Activated CD4-positive, alpha-beta T cell treated with anti-CD3 and anti-CD28 coated beads, Interleukin-2, amount 50 U/mL, for 48 hours (primary cell): ENCODE measurements at regions not wholly inside any gene's neighbourhood (a gene's known extent, or its start where the extent isn't known, plus 50 kb on each side); places are given as distances from the start of the nearest gene placed in this dataset.
"Not testable (repeated sequence)": the region's sequence is repeated elsewhere in the genome, so short reads cannot be mapped to it uniquely, and the experiment has no call there.

Experiments
- DNase-seq, 2 experiments: peaks; one replicate each; pipeline ENCODE4 v3.0.0-alpha.2; 2020

GRCh38 chr6:101015541-101015940, 134.4 kb upstream of the ASCC3 start:
- no peak for DNase-seq

GRCh38 chr6:101016163-101016562, 135.0 kb upstream of the ASCC3 start:
- no peak for DNase-seq

GRCh38 chr6:101018157-101018556, 137.0 kb upstream of the ASCC3 start:
- DNase-seq = no peak

- DNase-seq = no peak
These were observed 140.4 kb upstream of the ASCC3 start for GRCh38 chr6:101021504-101021903.

GRCh38 chr6:101042966-101043365, 161.8 kb upstream of the ASCC3 start:
- DNase-seq = no peak

- no peak for DNase-seq
These were observed 177.2 kb upstream of the ASCC3 start for GRCh38 chr6:101058296-101058695.

GRCh38 chr6:101066481-101066880, 185.4 kb upstream of the ASCC3 start:
- DNase-seq = no peak

- no peak for DNase-seq
These were observed 188.2 kb upstream of the ASCC3 start for GRCh38 chr6:101069191-101069795.

- DNase-seq = no peak
These were observed 189.0 kb upstream of the ASCC3 start for GRCh38 chr6:101070044-101070608.

GRCh38 chr6:101077344-101077743, 196.2 kb upstream of the ASCC3 start:
- no peak for DNase-seq

GRCh38 chr6:101079696-101080270, 198.7 kb upstream of the ASCC3 start:
- no peak for DNase-seq

GRCh38 chr6:101080597-101080996, 199.5 kb upstream of the ASCC3 start:
- no peak for DNase-seq

- DNase-seq = no peak
These were observed 202.5 kb upstream of the ASCC3 start for GRCh38 chr6:101083533-101084175.

GRCh38 chr6:101085327-101085726, 204.2 kb upstream of the ASCC3 start:
- DNase-seq = no peak

GRCh38 chr6:101086473-101086872, 205.3 kb upstream of the ASCC3 start:
- no peak for DNase-seq

- DNase-seq = no peak
These were observed 207.5 kb upstream of the ASCC3 start for GRCh38 chr6:101088594-101088993.

- DNase-seq = no peak
These were observed 208.5 kb upstream of the ASCC3 start for GRCh38 chr6:101089640-101090039.

GRCh38 chr6:101090281-101090680, 209.2 kb upstream of the ASCC3 start:
- no peak for DNase-seq

GRCh38 chr6:101098605-101099004, 217.5 kb upstream of the ASCC3 start:
- DNase-seq = not testable (repeated sequence)

- no peak for DNase-seq
These were observed 221.6 kb upstream of the ASCC3 start for GRCh38 chr6:101102702-101103101.

- DNase-seq = no peak
These were observed 227.2 kb upstream of the ASCC3 start for GRCh38 chr6:101108286-101108685.

- DNase-seq = no peak
These were observed 229.7 kb upstream of the ASCC3 start for GRCh38 chr6:101110814-101111213.

GRCh38 chr6:101113468-101114260, 232.5 kb upstream of the ASCC3 start:
- no peak for DNase-seq
